Skeletal muscle tissue (tissue), 3 donors: ENCODE measurements at regions not wholly inside any gene's neighbourhood (a gene's known extent, or its start where the extent isn't known, plus 50 kb on each side); places are given as distances from the start of the nearest gene placed in this dataset.

Experiments used
- H3K27ac ChIP-seq: one replicate; pipeline ENCODE4 v1.7.0; 2013; ENCODE audit warnings: mild to moderate bottlenecking, low read depth, low read length, inconsistent platforms
- H3K27me3 ChIP-seq, 3 donors: one replicate each; pipeline ENCODE4 v1.7.0; 2013; ENCODE audit warnings: low read length in 3 of 3; ENCODE audit not compliant: control insufficient read depth in 3 of 3, insufficient read depth in 3 of 3
- H3K36me3 ChIP-seq, 3 donors: one replicate each; pipeline ENCODE4 v1.7.0; 2013; ENCODE audit warnings: low read length in 3 of 3; ENCODE audit not compliant: control insufficient read depth in 3 of 3, insufficient read depth in 3 of 3
- H3K4me1 ChIP-seq, 3 donors: one replicate each; pipeline ENCODE4 v1.7.0; 2013; ENCODE audit warnings: low read length in 3 of 3, mild to moderate bottlenecking in 3 of 3; ENCODE audit not compliant: control insufficient read depth in 3 of 3, insufficient read depth in 3 of 3
- H3K4me3 ChIP-seq, 3 donors: one replicate each; pipeline ENCODE4 v1.7.0; 2013; ENCODE audit warnings: low read length in 3 of 3
- H3K9ac ChIP-seq, 3 donors: one replicate each; pipeline ENCODE4 v1.7.0; 2013; ENCODE audit warnings: low read length in 3 of 3, mild to moderate bottlenecking in 3 of 3, moderate library complexity in 2 of 3, low read depth in 1 of 3
- H3K9me3 ChIP-seq, 3 donors: one replicate each; pipeline ENCODE4 v1.7.0; 2013; ENCODE audit warnings: low read length in 3 of 3; ENCODE audit not compliant: control insufficient read depth in 3 of 3
- donor health status: Osteomylitis.

DNA sequence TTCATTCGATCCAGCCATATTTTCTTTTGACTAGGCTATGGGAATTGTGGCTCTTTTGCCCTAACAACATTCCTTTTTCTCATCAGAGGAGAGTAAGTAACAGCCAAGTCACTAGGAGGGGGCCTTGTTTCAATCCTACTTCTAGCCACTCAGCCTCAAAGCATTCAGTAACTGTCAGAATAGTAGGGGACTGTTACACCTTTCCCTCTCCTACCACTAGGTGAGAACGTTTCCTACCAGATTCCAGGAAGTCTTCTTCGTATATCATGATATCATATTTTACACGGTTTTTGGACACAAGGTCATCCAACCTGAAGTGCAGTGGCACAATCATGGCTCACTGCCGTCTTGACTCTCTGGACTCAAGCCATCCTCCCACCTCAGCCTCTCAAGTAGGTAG is 171.3 kb upstream of the CDH12 start:
- no peak overlapping the region for H3K9ac ChIP-seq
- no peaks in the 10 kb centered on the region for H3K36me3 ChIP-seq
- no peaks in the 10 kb centered on the region for H3K27me3 ChIP-seq
- no peaks in the 10 kb centered on the region for H3K4me1 ChIP-seq
- no peaks in the 10 kb centered on the region for H3K9me3 ChIP-seq
- no peak overlapping the region for H3K4me3 ChIP-seq
- H3K27ac ChIP-seq, result no peak overlapping the region

DNA sequence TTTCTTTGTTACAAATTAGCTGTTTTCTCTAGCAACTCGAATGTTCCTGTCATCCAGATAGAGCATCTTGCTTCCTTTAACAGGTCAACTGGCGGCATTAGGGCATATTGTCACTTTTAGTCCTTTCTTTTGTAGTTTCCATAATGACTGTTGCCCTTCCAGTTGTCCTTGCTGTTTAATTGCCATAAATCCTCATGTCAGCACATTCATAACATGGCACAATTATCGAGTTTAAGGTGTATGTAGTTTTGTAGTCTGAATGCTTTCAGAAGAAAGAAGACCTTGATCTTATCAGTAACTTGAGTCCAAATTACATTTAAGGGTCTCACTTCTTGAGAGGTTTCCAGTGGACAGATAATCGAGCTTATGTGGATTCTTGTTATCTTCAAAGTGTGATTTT is 161.7 kb upstream of the CDH12 start:
- H3K9me3 ChIP-seq, result no peaks in the 10 kb centered on the region
- H3K27me3 ChIP-seq, result no peaks in the 10 kb centered on the region
- H3K27ac ChIP-seq, result no peak overlapping the region
- H3K9ac ChIP-seq, result no peak overlapping the region
- H3K4me1 ChIP-seq, result no peaks in the 10 kb centered on the region
- H3K36me3 ChIP-seq, result no peaks in the 10 kb centered on the region
- H3K4me3 ChIP-seq, result no peak overlapping the region

DNA sequence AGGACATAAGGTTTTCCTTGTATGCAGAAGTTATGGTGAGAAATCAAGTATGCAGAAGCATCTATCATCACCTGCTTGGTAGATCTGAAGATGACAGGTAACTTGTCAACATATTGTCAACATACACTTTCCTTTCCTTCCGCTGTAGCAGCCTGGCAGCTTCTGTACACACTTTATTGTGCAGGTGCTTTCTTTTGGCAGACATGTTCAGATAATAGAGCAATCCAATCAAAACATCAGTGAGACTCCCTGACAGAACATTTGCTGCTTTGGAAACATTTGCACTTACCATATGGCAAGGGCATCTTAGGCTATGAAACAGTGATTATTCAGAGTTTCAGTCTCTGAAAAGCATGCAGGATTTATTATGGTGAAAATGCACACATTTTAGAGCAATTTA is 161.1 kb upstream of the CDH12 start:
- Histone ChIP-seq H3K27me3 (no peaks in the 10 kb centered on the region), H3K27ac (no peak overlapping the region), H3K36me3 (no peaks in the 10 kb centered on the region), H3K4me3 (no peak overlapping the region), H3K9ac (no peak overlapping the region), H3K9me3 (no peaks in the 10 kb centered on the region), H3K4me1 (no peaks in the 10 kb centered on the region)

DNA sequence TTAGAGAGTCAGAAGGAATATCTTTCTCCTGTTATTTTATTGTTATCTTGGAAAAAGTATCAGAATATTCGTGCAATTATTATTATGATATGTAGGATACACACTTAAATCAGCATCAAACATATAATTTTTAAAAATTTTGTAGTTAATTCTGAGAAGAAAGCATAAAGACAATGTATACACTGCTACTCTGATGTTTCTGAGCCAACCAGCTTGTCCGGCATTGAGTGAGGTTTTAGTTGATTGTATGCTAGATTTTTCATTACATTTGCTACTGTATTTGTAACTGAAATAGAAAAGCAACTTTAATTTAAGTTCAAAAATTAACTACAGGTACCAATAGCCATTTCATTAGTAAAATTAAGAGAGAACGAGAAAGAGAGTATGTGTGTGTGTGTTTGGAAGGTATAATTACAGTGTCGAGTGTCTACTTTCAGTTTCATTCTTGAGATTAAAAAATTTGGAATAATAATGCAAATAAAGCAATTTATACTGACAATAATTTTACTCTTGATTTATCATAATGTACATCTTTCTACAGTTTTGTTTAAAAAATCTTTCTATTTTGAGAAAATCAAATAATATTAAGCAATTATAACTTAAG is 160.4 kb upstream of the CDH12 start:
- Histone ChIP-seq H3K36me3 (no peaks in the 10 kb centered on the region), H3K27ac (no peak overlapping the region), H3K4me1 (no peaks in the 10 kb centered on the region), H3K9me3 (no peaks in the 10 kb centered on the region), H3K27me3 (no peaks in the 10 kb centered on the region), H3K4me3 (peak overlapping the region in 1 of 3 donors; percentile 2), H3K9ac (no peak overlapping the region)

DNA sequence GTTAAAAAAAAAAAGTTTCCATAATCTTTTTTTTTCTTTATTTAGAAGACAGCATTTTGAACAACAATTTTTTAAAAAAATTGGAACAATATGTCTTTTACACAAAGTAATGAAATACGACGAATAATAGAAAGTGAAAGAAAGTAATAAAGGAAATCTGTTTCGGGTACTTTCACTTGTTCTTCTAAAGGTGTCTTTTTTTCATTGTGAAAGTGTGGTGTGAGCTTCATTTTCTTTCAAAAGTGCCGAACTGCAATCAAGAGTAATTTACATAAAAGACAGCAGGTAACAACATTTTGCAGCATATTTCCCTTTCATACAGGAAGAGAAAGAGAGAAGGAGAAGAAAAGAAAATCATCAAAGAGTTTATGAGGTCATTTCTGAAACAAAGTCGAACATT is 159.7 kb upstream of the CDH12 start:
- no peak overlapping the region for H3K9ac ChIP-seq
- no peaks in the 10 kb centered on the region for H3K9me3 ChIP-seq
- H3K4me1 ChIP-seq, result no peaks in the 10 kb centered on the region
- no peaks in the 10 kb centered on the region for H3K27me3 ChIP-seq
- H3K27ac ChIP-seq, result no peak overlapping the region
- no peaks in the 10 kb centered on the region for H3K36me3 ChIP-seq
- H3K4me3 ChIP-seq, result peak overlapping the region in 1 of 3 donors; percentile 2

DNA sequence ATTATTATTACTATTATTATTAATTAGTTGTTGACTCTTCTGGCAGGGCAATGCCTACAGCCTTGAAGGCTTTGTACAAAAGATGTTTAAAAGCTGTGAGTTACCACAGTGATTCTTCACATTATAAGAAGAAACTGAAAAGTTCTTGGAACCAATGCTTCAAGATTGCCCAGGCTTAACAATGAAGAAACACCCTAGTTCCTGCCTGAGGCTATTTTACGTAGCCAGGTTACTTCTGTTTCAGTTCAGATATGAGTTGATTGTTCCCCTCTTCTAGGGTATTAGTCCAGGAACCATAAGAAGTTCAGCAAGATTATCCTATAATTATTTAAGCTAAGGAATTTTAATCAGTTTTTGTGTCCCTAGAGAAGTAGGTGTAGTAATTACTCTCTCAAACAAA is 154.6 kb upstream of the CDH12 start:
- no peak overlapping the region for H3K9ac ChIP-seq
- no peaks in the 10 kb centered on the region for H3K36me3 ChIP-seq
- no peak overlapping the region for H3K27ac ChIP-seq
- H3K4me1 ChIP-seq, result no peaks in the 10 kb centered on the region
- no peaks in the 10 kb centered on the region for H3K9me3 ChIP-seq
- no peaks in the 10 kb centered on the region for H3K27me3 ChIP-seq
- no peak overlapping the region for H3K4me3 ChIP-seq

DNA sequence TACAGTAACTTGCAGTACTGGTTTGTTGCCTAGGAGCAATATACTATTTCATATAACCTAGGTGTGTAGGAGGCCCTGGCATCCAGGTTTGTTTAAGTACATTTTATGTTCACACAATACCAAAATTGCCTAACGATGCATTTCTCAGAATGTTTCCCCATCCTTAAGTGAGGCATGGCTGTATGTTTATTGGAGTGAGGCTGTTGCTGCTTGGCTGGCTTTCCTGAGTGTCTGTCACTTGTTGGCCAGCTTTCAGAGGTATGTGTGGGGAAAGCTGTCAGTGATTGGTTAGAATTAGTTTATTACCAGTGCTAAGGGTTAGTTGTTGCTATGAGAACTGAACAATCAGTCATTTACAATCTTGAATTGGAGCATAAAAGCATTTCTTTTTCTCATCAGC is 154.1 kb upstream of the CDH12 start:
- Histone ChIP-seq H3K9ac (no peak overlapping the region), H3K9me3 (no peaks in the 10 kb centered on the region), H3K27ac (no peak overlapping the region), H3K4me1 (no peaks in the 10 kb centered on the region), H3K4me3 (no peak overlapping the region), H3K36me3 (no peaks in the 10 kb centered on the region), H3K27me3 (no peaks in the 10 kb centered on the region)

DNA sequence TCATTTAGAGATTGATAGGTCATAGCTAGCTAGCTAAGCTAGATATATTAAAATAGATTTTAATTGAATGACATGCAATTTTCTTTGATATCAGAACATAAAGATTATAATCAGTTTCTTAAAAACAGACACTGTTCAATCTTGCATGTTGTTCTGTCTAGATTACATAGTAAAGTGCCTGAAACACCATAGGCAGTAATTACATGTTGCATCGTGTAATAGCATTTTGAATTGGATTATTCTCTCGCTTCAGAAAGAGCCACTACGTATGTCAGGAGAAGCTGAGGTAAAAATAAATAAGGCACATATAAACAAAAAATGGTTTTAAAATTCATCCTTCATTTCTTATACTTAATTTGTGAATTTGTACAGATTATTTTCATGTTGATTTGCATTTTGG is 148.0 kb upstream of the CDH12 start:
- Histone ChIP-seq H3K4me3 (no peak overlapping the region), H3K36me3 (no peaks in the 10 kb centered on the region), H3K4me1 (no peaks in the 10 kb centered on the region), H3K9me3 (no peaks in the 10 kb centered on the region), H3K27me3 (no peaks in the 10 kb centered on the region), H3K9ac (no peak overlapping the region), H3K27ac (no peak overlapping the region)

DNA sequence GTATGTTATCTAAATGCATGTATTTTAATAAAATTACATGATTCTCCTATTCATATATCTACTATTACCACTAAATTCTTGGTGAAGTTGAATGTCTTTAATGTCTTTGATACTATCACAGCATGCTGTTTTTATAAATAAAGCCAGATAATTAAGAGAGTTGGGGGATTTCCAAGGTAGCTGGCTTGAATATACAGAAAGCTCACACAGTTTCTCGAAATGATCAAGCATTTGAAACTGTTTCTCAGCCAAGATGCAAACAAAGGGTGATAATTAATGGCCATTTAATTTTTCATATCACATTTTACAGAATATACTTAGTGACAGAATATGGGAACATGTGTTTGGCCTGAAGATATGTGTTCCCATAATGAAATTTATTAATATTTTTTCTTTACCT is 145.6 kb upstream of the CDH12 start:
- Histone ChIP-seq H3K9ac (no peak overlapping the region), H3K36me3 (no peaks in the 10 kb centered on the region), H3K9me3 (no peaks in the 10 kb centered on the region)

DNA sequence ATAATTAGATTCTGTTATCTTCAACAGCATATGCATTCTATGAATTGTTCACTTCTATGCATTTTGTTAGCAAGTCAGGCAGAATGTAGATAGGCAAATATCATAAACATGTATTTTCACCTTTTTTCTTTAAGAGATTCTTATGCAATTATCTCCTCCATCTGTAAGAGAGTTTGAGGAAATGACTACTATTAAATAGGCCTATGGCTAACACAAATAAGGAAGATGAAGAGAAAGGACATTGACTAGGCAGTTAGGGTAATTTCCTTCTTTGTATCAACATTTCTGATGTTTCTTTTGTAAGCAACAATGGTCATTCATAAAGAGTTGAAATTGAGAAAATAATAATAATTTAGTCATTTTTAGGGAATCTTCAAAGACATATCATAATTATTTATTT is 145.2 kb upstream of the CDH12 start:
- H3K9ac ChIP-seq, result no peak overlapping the region
- no peaks in the 10 kb centered on the region for H3K4me1 ChIP-seq
- H3K27ac ChIP-seq, result no peak overlapping the region
- no peaks in the 10 kb centered on the region for H3K36me3 ChIP-seq
- no peaks in the 10 kb centered on the region for H3K27me3 ChIP-seq
- H3K9me3 ChIP-seq, result no peaks in the 10 kb centered on the region
- no peak overlapping the region for H3K4me3 ChIP-seq

More for the DNA sequence above, 145.6 kb upstream of the CDH12 start:
- Histone ChIP-seq H3K4me1 (no peaks in the 10 kb centered on the region), H3K27me3 (no peaks in the 10 kb centered on the region), H3K27ac (no peak overlapping the region), H3K4me3 (no peak overlapping the region)

DNA sequence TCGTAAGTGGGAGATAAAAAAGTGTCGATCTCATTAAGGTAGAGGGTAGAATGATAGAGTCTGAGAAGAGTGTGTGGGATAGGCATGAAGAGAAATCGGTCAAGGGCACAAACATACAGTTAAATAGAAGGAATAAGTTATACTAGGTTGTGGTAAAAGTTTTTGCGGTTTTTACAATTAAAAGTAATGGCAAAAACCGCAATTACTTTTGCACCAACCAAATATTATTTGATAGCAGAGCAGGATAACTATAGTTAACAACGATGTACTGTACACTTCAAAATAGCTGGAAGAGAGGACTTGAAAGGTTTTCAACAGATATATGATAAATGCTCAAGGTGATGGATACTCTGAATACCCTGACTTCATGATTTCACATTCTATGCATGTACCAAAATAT is 135.8 kb upstream of the CDH12 start:
- Histone ChIP-seq H3K4me3 (no peak overlapping the region), H3K9ac (no peak overlapping the region), H3K27ac (no peak overlapping the region), H3K36me3 (no peaks in the 10 kb centered on the region), H3K4me1 (no peaks in the 10 kb centered on the region), H3K9me3 (peaks cover 0 to 2% (median 0%) of the 10 kb centered on the region in 3 donors), H3K27me3 (no peaks in the 10 kb centered on the region)
